ENCODE measurements at regions not wholly inside any gene's neighbourhood (a gene's known extent, or its start where the extent isn't known, plus 50 kb on each side); places are given as distances from the start of the nearest gene placed in this dataset.

DNA sequence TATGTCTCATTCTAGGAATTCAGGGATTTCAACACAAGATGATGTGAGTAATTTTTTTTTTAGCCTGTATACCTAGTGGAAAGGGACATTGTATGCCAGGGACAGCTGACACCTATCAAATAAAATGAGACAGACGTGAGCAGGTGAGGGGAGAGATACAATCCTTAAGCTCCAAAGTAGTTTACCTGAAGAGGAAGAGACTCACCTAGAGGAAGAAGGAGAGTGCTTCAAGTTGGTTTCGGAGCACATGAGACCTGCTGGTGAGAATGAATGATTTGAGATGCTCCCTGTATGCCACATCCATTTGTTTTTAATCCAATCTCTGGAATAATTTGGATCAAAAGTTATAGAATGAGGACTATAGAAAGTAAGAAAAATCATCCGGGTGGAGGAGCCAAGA lies 915.4 kb upstream of the FBXO33 start:
- no peak overlapping the region for H3K4me3 ChIP-seq (ENCODE audit: low read length)
- H4K20me1 ChIP-seq (ENCODE audit: low read length), result no peaks in the 10 kb centered on the region
- intact Hi-C loops (cut with micrococcal nuclease), result no loop called here
- no TSS peak for BruUV-seq (replicated peaks)
- TF ChIP-seq EZH2 (IDR thresholded peaks at IDR 0.05; ENCODE audit: low read length, unreplicated experiment) (no peak), EZH2phosphoT487 (IDR thresholded peaks at IDR 0.05; ENCODE audit: borderline replicate concordance, low read length) (no peak)
- TF ChIP-seq, protein P1, sequence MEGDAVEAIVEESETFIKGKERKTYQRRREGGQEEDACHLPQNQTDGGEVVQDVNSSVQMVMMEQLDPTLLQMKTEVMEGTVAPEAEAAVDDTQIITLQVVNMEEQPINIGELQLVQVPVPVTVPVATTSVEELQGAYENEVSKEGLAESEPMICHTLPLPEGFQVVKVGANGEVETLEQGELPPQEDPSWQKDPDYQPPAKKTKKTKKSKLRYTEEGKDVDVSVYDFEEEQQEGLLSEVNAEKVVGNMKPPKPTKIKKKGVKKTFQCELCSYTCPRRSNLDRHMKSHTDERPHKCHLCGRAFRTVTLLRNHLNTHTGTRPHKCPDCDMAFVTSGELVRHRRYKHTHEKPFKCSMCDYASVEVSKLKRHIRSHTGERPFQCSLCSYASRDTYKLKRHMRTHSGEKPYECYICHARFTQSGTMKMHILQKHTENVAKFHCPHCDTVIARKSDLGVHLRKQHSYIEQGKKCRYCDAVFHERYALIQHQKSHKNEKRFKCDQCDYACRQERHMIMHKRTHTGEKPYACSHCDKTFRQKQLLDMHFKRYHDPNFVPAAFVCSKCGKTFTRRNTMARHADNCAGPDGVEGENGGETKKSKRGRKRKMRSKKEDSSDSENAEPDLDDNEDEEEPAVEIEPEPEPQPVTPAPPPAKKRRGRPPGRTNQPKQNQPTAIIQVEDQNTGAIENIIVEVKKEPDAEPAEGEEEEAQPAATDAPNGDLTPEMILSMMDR (conservative IDR thresholded peaks at IDR 0.05; ENCODE audit: low read depth, low read length), result no peak
- H3K9ac ChIP-seq (ENCODE audit: low read length), result no peak overlapping the region
- no peaks in the 10 kb centered on the region for H3K36me3 ChIP-seq (ENCODE audit: low read depth, low read length)
- no peak overlapping the region for H3K4me2 ChIP-seq (ENCODE audit: low read length)
- H3F3A ChIP-seq (ENCODE audit: low read length, unreplicated experiment), result no peaks in the 10 kb centered on the region
- no peaks in the 10 kb centered on the region for H3K4me1 ChIP-seq (ENCODE audit: insufficient read depth, low read length)
- no peaks in the 10 kb centered on the region for H3K27me3 ChIP-seq (ENCODE audit: low read length)
- no peaks in the 10 kb centered on the region for H3K9me2 ChIP-seq (replicated peaks; ENCODE audit: low read length)
- no peak for ATAC-seq
- CTCF ChIA-PET, result no interaction called here
- no peak for DNase-seq
- H3K27ac ChIP-seq (ENCODE audit: low read length), result no peak overlapping the region
- no peaks in the 10 kb centered on the region for H3K79me2 ChIP-seq (ENCODE audit: low read length)
- no peak overlapping the region for H2AFZ ChIP-seq (ENCODE audit: low read length)
- POLR2A ChIA-PET (ENCODE audit: unreplicated experiment), result no interaction called here
- no peaks in the 10 kb centered on the region for H3K9me3 ChIP-seq (ENCODE audit: low read length)

DNA sequence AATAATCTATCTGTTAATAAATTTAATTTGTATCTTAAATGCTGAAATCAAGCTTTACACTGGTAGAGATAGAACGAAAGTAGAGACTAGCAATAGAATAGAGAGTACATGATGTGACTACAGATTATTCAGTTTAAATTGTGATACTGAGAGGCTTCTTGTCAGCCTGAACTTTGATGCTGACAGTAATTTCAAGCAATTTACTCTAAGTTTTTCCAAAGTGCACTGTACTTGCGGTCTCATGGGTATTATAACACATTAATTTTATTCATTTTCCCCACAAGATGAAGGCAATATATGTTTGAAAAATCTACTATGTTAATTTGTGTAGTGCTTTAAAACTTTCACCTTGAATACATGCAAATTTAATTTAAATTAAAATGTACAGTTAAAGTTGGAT lies 914.0 kb upstream of the FBXO33 start:
- TF ChIP-seq EZH2 (IDR thresholded peaks at IDR 0.05; ENCODE audit: low read length, unreplicated experiment) (no peak), EZH2phosphoT487 (IDR thresholded peaks at IDR 0.05; ENCODE audit: borderline replicate concordance, low read length) (no peak)
- TF ChIP-seq, protein P1 (conservative IDR thresholded peaks at IDR 0.05; ENCODE audit: low read depth, low read length), result no peak
- Histone ChIP-seq H3F3A (ENCODE audit: low read length, unreplicated experiment) (no peaks in the 10 kb centered on the region), H3K27ac (ENCODE audit: low read length) (no peak overlapping the region), H4K20me1 (ENCODE audit: low read length) (no peaks in the 10 kb centered on the region), H3K27me3 (ENCODE audit: low read length) (no peaks in the 10 kb centered on the region), H3K9ac (ENCODE audit: low read length) (no peak overlapping the region), H3K79me2 (ENCODE audit: low read length) (no peaks in the 10 kb centered on the region), H3K4me2 (ENCODE audit: low read length) (no peak overlapping the region), H3K4me3 (ENCODE audit: low read length) (no peak overlapping the region), H3K9me2 (replicated peaks; ENCODE audit: low read length) (no peaks in the 10 kb centered on the region), H3K4me1 (ENCODE audit: insufficient read depth, low read length) (no peaks in the 10 kb centered on the region), H2AFZ (ENCODE audit: low read length) (no peak overlapping the region), H3K36me3 (ENCODE audit: low read depth, low read length) (no peaks in the 10 kb centered on the region), H3K9me3 (ENCODE audit: low read length) (no peaks in the 10 kb centered on the region)
- POLR2A ChIA-PET (ENCODE audit: unreplicated experiment), result no interaction called here
- intact Hi-C loops (cut with micrococcal nuclease), result no loop called here
- BruUV-seq (replicated peaks), result no TSS peak
- CTCF ChIA-PET, result no interaction called here
- ATAC-seq (no peak), DNase-seq (no peak)

DNA sequence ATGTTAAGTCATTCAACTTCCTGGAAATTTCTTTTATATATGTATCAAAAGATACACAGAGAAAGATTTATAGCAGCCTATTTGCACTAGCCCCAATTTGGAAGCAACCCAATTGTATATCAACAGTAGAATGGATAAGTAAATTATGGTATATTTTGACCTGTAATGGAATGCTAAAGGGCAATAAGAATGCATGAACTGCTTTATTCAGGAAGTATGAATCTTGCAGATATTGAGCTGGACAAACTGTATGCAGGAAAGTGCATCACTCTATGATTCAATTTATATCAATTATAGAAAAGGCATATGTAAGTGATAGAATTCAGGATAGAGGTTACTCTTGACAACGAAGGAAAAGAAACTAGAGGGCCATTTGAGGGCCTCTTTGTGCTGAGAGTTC lies 913.1 kb upstream of the FBXO33 start:
- Histone ChIP-seq H3K79me2 (ENCODE audit: low read length) (no peaks in the 10 kb centered on the region), H3K36me3 (ENCODE audit: low read depth, low read length) (no peaks in the 10 kb centered on the region), H3K27ac (ENCODE audit: low read length) (no peak overlapping the region), H3F3A (ENCODE audit: low read length, unreplicated experiment) (no peaks in the 10 kb centered on the region), H3K4me2 (ENCODE audit: low read length) (no peak overlapping the region), H3K27me3 (ENCODE audit: low read length) (no peaks in the 10 kb centered on the region), H3K4me3 (ENCODE audit: low read length) (no peak overlapping the region), H3K9me3 (ENCODE audit: low read length) (no peaks in the 10 kb centered on the region), H3K9ac (ENCODE audit: low read length) (no peak overlapping the region), H4K20me1 (ENCODE audit: low read length) (no peaks in the 10 kb centered on the region), H3K9me2 (replicated peaks; ENCODE audit: low read length) (no peaks in the 10 kb centered on the region), H2AFZ (ENCODE audit: low read length) (no peak overlapping the region), H3K4me1 (ENCODE audit: insufficient read depth, low read length) (no peaks in the 10 kb centered on the region)
- CTCF ChIA-PET, result no interaction called here
- BruUV-seq (replicated peaks), result no TSS peak
- DNase-seq (peak; percentile 43), ATAC-seq (peak; percentile 90)
- TF ChIP-seq EZH2 (IDR thresholded peaks at IDR 0.05; ENCODE audit: low read length, unreplicated experiment) (no peak), EZH2phosphoT487 (IDR thresholded peaks at IDR 0.05; ENCODE audit: borderline replicate concordance, low read length) (no peak)
- TF ChIP-seq, protein P1 (conservative IDR thresholded peaks at IDR 0.05; ENCODE audit: low read depth, low read length), result no peak
- POLR2A ChIA-PET (ENCODE audit: unreplicated experiment), result no interaction called here
- intact Hi-C loops (cut with micrococcal nuclease), result no loop called here
